HG03378 (cell line): ENCODE measurements at regions not wholly inside any gene's neighbourhood (a gene's known extent, or its start where the extent isn't known, plus 50 kb on each side); places are given as distances from the start of the nearest gene placed in this dataset.

Experiments
- ATAC-seq: cut with Tn5 transposase; IDR thresholded peaks from one replicate; pipeline ENCODE4 v1.9.1; 2021; ENCODE audit warnings: mild to moderate bottlenecking, moderate library complexity; ENCODE audit not compliant: unreplicated experiment

DNA sequence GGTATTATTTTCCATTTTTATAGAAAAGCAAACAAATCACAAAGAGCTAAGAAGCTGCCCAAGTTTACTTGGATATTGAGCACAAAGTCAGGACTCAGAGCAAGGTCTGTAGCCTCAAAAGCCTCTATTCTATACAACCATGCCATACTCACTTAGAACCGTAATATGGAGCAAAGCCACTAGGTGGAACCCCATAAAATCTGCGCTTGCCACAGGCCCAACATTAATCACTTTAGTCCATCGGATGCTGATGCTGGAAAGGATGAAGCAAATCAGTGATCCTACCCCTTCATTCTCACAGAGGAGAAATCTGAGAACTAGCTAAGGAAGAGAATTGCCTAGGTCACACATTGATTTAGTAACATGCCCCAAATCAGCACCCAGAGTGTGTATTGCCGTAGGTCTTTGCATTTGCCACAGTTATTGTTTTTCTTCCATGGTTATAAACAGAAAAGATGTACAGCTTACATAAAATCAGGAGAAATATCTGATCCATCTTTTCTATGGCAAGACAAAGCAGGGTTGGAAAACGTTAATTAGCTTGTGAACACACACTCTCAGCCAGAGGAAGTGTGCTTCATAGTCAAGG is 56.7 kb upstream of the RAB38 start:
- ATAC-seq = peak; percentile 88

- ATAC-seq = no peak
These were observed 54.1 kb upstream of the RAB38 start for GRCh38 chr11:88229303-88229702.
